ENCODE measurements at regions not wholly inside any gene's neighbourhood (a gene's known extent, or its start where the extent isn't known, plus 50 kb on each side); places are given as distances from the start of the nearest gene placed in this dataset.

GRCh38 chr12:76250256-76250655 lies 98.0 kb downstream of the BBS10 start:
- DNase-seq, result no peak
- intact Hi-C loops (cut with DNase I), result no loop called here
- H3K4me3 ChIP-seq (ENCODE audit: low read length in 2 of 2), result no peak overlapping the region
- no peaks in the 10 kb centered on the region for H3K36me3 ChIP-seq (ENCODE audit: control insufficient read depth in 1 of 2, insufficient read depth in 2 of 2, low read length in 1 of 2)
- WGBS, 2 donors, result 34 to 39% methylated on average over 3 of the region's 3 CpGs
- H3K27ac ChIP-seq (ENCODE audit: low read depth in 1 of 2, low read length in 2 of 2), result no peak overlapping the region
- ATAC-seq (ENCODE audit: low FRiP score), result no peak
- no peaks in the 10 kb centered on the region for H3K9me3 ChIP-seq (ENCODE audit: control insufficient read depth, low read length)
- no peaks in the 10 kb centered on the region for H3K4me1 ChIP-seq (ENCODE audit: control insufficient read depth in 1 of 2, insufficient read depth in 2 of 2, low read length in 2 of 2)
- no peaks in the 10 kb centered on the region for H3K27me3 ChIP-seq (ENCODE audit: control insufficient read depth in 1 of 2, insufficient read depth in 2 of 2, low read length in 1 of 2)

- no peaks in the 10 kb centered on the region for H3K27me3 ChIP-seq (ENCODE audit: control insufficient read depth in 1 of 2, insufficient read depth in 2 of 2, low read length in 1 of 2)
- intact Hi-C loops (cut with DNase I), result no loop called here
These were observed 98.7 kb downstream of the BBS10 start for GRCh38 chr12:76249501-76249900.

GRCh38 chr12:76247992-76248391 lies 100.2 kb downstream of the BBS10 start:
- Histone ChIP-seq H3K27me3 (ENCODE audit: control insufficient read depth in 1 of 2, insufficient read depth in 2 of 2, low read length in 1 of 2) (no peaks in the 10 kb centered on the region), H3K27ac (ENCODE audit: low read depth in 1 of 2, low read length in 2 of 2) (no peak overlapping the region), H3K4me1 (ENCODE audit: control insufficient read depth in 1 of 2, insufficient read depth in 2 of 2, low read length in 2 of 2) (no peaks in the 10 kb centered on the region), H3K36me3 (ENCODE audit: control insufficient read depth in 1 of 2, insufficient read depth in 2 of 2, low read length in 1 of 2) (no peaks in the 10 kb centered on the region), H3K9me3 (ENCODE audit: control insufficient read depth, low read length) (no peaks in the 10 kb centered on the region), H3K4me3 (ENCODE audit: low read length in 2 of 2) (no peak overlapping the region)
- no peak for ATAC-seq (ENCODE audit: low FRiP score)
- WGBS, 2 donors, result 80 to 85% methylated on average over 1 of the region's 1 CpG
- DNase-seq, result no peak
- intact Hi-C loops (cut with DNase I), result no loop called here

More at GRCh38 chr12:76249501-76249900, 98.7 kb downstream of the BBS10 start:
- no peak for DNase-seq
- Histone ChIP-seq H3K4me1 (ENCODE audit: control insufficient read depth in 1 of 2, insufficient read depth in 2 of 2, low read length in 2 of 2) (no peaks in the 10 kb centered on the region), H3K9me3 (ENCODE audit: control insufficient read depth, low read length) (no peaks in the 10 kb centered on the region), H3K4me3 (ENCODE audit: low read length in 2 of 2) (no peak overlapping the region), H3K27ac (ENCODE audit: low read depth in 1 of 2, low read length in 2 of 2) (no peak overlapping the region), H3K36me3 (ENCODE audit: control insufficient read depth in 1 of 2, insufficient read depth in 2 of 2, low read length in 1 of 2) (no peaks in the 10 kb centered on the region)
- no peak for ATAC-seq (ENCODE audit: low FRiP score)
- WGBS, 2 donors, result 54 to 64% methylated on average over 2 of the region's 2 CpGs

GRCh38 chr12:76247026-76247646 lies 101.1 kb downstream of the BBS10 start:
- intact Hi-C loops (cut with DNase I), result no loop called here
- no peak for DNase-seq
- Histone ChIP-seq H3K9me3 (ENCODE audit: control insufficient read depth, low read length) (no peaks in the 10 kb centered on the region), H3K36me3 (ENCODE audit: control insufficient read depth in 1 of 2, insufficient read depth in 2 of 2, low read length in 1 of 2) (no peaks in the 10 kb centered on the region), H3K4me1 (ENCODE audit: control insufficient read depth in 1 of 2, insufficient read depth in 2 of 2, low read length in 2 of 2) (no peaks in the 10 kb centered on the region), H3K27me3 (ENCODE audit: control insufficient read depth in 1 of 2, insufficient read depth in 2 of 2, low read length in 1 of 2) (no peaks in the 10 kb centered on the region), H3K4me3 (ENCODE audit: low read length in 2 of 2) (no peak overlapping the region), H3K27ac (ENCODE audit: low read depth in 1 of 2, low read length in 2 of 2) (no peak overlapping the region)
- ATAC-seq (ENCODE audit: low FRiP score), result no peak
- 79 to 81% methylated on average over 4 of the region's 4 CpGs for WGBS, 2 donors

GRCh38 chr12:76246611-76247010 lies 101.6 kb downstream of the BBS10 start:
- no peak overlapping the region for H3K4me3 ChIP-seq (ENCODE audit: low read length in 2 of 2)
- DNase-seq (no peak), ATAC-seq (ENCODE audit: low FRiP score) (no peak)
- WGBS, 2 donors, result 80 to 85% methylated on average over 2 of the region's 2 CpGs
- no peaks in the 10 kb centered on the region for H3K9me3 ChIP-seq (ENCODE audit: control insufficient read depth, low read length)
- intact Hi-C loops (cut with DNase I), result no loop called here
- H3K27ac ChIP-seq (ENCODE audit: low read depth in 1 of 2, low read length in 2 of 2), result no peak overlapping the region
- H3K27me3 ChIP-seq (ENCODE audit: control insufficient read depth in 1 of 2, insufficient read depth in 2 of 2, low read length in 1 of 2), result no peaks in the 10 kb centered on the region
- H3K36me3 ChIP-seq (ENCODE audit: control insufficient read depth in 1 of 2, insufficient read depth in 2 of 2, low read length in 1 of 2), result no peaks in the 10 kb centered on the region
- no peaks in the 10 kb centered on the region for H3K4me1 ChIP-seq (ENCODE audit: control insufficient read depth in 1 of 2, insufficient read depth in 2 of 2, low read length in 2 of 2)

- H3K36me3 ChIP-seq (ENCODE audit: control insufficient read depth in 1 of 2, insufficient read depth in 2 of 2, low read length in 1 of 2), result no peaks in the 10 kb centered on the region
- no peaks in the 10 kb centered on the region for H3K4me1 ChIP-seq (ENCODE audit: control insufficient read depth in 1 of 2, insufficient read depth in 2 of 2, low read length in 2 of 2)
- H3K9me3 ChIP-seq (ENCODE audit: control insufficient read depth, low read length), result no peaks in the 10 kb centered on the region
- no peaks in the 10 kb centered on the region for H3K27me3 ChIP-seq (ENCODE audit: control insufficient read depth in 1 of 2, insufficient read depth in 2 of 2, low read length in 1 of 2)
- H3K27ac ChIP-seq (ENCODE audit: low read depth in 1 of 2, low read length in 2 of 2), result no peak overlapping the region
- DNase-seq (no peak), ATAC-seq (ENCODE audit: low FRiP score) (no peak)
- intact Hi-C loops (cut with DNase I), result no loop called here
- 6 to 9% methylated on average over 3 of the region's 3 CpGs for WGBS, 2 donors
- H3K4me3 ChIP-seq (ENCODE audit: low read length in 2 of 2), result no peak overlapping the region
These were observed 103.9 kb downstream of the BBS10 start for GRCh38 chr12:76244300-76244699.

GRCh38 chr12:76242813-76243550 lies 105.2 kb downstream of the BBS10 start:
- H3K9me3 ChIP-seq (ENCODE audit: control insufficient read depth, low read length), result no peaks in the 10 kb centered on the region
- no peaks in the 10 kb centered on the region for H3K36me3 ChIP-seq (ENCODE audit: control insufficient read depth in 1 of 2, insufficient read depth in 2 of 2, low read length in 1 of 2)
- no peak for ATAC-seq (ENCODE audit: low FRiP score)
- intact Hi-C loops (cut with DNase I), result no loop called here
- no peak overlapping the region for H3K4me3 ChIP-seq (ENCODE audit: low read length in 2 of 2)
- no peaks in the 10 kb centered on the region for H3K27me3 ChIP-seq (ENCODE audit: control insufficient read depth in 1 of 2, insufficient read depth in 2 of 2, low read length in 1 of 2)
- 26 to 34% methylated on average over 2 of the region's 2 CpGs for WGBS, 2 donors
- H3K4me1 ChIP-seq (ENCODE audit: control insufficient read depth in 1 of 2, insufficient read depth in 2 of 2, low read length in 2 of 2), result no peaks in the 10 kb centered on the region
- DNase-seq, result no peak
- no peak overlapping the region for H3K27ac ChIP-seq (ENCODE audit: low read depth in 1 of 2, low read length in 2 of 2)

- Histone ChIP-seq H3K27me3 (ENCODE audit: control insufficient read depth in 1 of 2, insufficient read depth in 2 of 2, low read length in 1 of 2) (no peaks in the 10 kb centered on the region), H3K4me1 (ENCODE audit: control insufficient read depth in 1 of 2, insufficient read depth in 2 of 2, low read length in 2 of 2) (no peaks in the 10 kb centered on the region), H3K27ac (ENCODE audit: low read depth in 1 of 2, low read length in 2 of 2) (no peak overlapping the region), H3K36me3 (ENCODE audit: control insufficient read depth in 1 of 2, insufficient read depth in 2 of 2, low read length in 1 of 2) (no peaks in the 10 kb centered on the region), H3K9me3 (ENCODE audit: control insufficient read depth, low read length) (no peaks in the 10 kb centered on the region), H3K4me3 (ENCODE audit: low read length in 2 of 2) (no peak overlapping the region)
- DNase-seq (no peak), ATAC-seq (ENCODE audit: low FRiP score) (no peak)
- WGBS, 2 donors, result 90 to 95% methylated on average over 1 of the region's 1 CpG
- intact Hi-C loops (cut with DNase I), result no loop called here
These were observed 106.8 kb downstream of the BBS10 start for GRCh38 chr12:76241371-76241770.

- 55% methylated on average over 6 of the region's 6 CpGs for WGBS, 2 donors
- intact Hi-C loops (cut with DNase I), result no loop called here
- DNase-seq, result no peak
- no peak overlapping the region for H3K4me3 ChIP-seq (ENCODE audit: low read length in 2 of 2)
- no peak overlapping the region for H3K27ac ChIP-seq (ENCODE audit: low read depth in 1 of 2, low read length in 2 of 2)
- H3K9me3 ChIP-seq (ENCODE audit: control insufficient read depth, low read length), result no peaks in the 10 kb centered on the region
- no peaks in the 10 kb centered on the region for H3K27me3 ChIP-seq (ENCODE audit: control insufficient read depth in 1 of 2, insufficient read depth in 2 of 2, low read length in 1 of 2)
- H3K36me3 ChIP-seq (ENCODE audit: control insufficient read depth in 1 of 2, insufficient read depth in 2 of 2, low read length in 1 of 2), result no peaks in the 10 kb centered on the region
- ATAC-seq (ENCODE audit: low FRiP score), result no peak
- H3K4me1 ChIP-seq (ENCODE audit: control insufficient read depth in 1 of 2, insufficient read depth in 2 of 2, low read length in 2 of 2), result no peaks in the 10 kb centered on the region
These were observed 107.9 kb downstream of the BBS10 start for GRCh38 chr12:76240281-76240680.

Measured in aorta (tissue), 5 donors.